ENCODE measurements at regions not wholly inside any gene's neighbourhood (a gene's known extent, or its start where the extent isn't known, plus 50 kb on each side); places are given as distances from the start of the nearest gene placed in this dataset.
"Not testable (repeated sequence)": the region's sequence is repeated elsewhere in the genome, so short reads cannot be mapped to it uniquely, and the experiment has no call there.

DNA sequence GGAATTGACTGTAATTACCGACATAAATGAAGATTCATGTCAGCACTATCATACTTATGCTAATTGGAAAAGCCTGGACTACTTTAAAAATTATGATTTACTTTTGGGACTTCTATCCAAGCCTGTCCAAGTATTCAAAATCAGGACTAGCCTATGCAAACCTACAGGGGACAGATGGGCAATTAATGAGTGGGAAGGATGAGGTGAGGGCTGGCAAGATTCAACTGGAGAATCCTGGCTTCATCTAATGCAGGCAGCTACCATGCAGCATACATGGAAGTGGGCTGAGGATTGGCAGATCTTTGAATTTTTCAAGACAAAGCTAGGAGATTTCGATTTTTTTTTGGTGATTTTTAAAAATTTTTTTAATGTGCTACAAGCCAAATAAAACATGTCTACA lies 532.6 kb downstream of the CSNK1G3 start:
- DNase-seq: no peak

- DNase-seq: peak; percentile 14
These were observed 531.5 kb downstream of the CSNK1G3 start for GRCh38 chr5:124043456-124043855.

DNA sequence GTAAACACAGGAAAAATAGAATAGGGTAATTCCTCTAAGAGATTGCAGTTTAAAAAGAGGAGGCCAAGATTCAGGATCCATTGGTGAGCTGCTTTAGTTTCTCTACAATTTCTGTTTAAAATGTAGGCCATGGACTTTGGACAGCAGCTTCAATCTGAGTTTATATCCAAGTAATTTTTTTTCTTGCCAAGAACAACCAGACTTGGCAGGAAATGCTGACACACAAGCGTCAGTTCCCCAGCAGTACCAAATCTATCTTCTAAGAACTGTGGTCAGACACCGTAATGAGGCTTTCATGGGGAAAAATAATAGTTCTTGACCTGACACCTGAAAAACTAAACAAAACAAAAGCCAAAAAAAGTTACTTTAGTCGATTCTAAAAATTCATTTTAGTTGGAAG lies 528.8 kb downstream of the CSNK1G3 start:
- no peak for DNase-seq

DNA sequence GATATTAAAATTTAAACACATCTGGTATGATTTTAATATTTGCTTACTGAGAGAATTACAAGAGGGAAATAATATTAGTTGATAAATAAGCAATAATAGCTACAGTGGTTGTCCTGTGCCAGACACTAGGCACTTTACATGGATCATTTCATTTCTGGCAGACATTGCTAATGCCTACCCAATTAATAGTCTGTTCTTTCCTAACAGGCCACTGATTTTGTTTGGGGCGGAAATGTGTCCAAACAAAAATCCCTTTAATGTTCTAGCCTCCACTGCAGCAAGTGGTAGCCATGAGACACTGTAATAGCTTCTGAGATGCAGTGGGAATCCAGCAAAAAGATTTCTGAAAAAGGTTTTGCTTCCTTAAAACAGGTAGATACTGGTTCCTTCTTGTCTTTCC lies 527.4 kb downstream of the CSNK1G3 start:
- no peak for DNase-seq

- no peak for DNase-seq
These were observed 524.8 kb downstream of the CSNK1G3 start for GRCh38 chr5:124036786-124037185.

- DNase-seq: no peak
These were observed 523.0 kb downstream of the CSNK1G3 start for GRCh38 chr5:124034963-124035362.

DNA sequence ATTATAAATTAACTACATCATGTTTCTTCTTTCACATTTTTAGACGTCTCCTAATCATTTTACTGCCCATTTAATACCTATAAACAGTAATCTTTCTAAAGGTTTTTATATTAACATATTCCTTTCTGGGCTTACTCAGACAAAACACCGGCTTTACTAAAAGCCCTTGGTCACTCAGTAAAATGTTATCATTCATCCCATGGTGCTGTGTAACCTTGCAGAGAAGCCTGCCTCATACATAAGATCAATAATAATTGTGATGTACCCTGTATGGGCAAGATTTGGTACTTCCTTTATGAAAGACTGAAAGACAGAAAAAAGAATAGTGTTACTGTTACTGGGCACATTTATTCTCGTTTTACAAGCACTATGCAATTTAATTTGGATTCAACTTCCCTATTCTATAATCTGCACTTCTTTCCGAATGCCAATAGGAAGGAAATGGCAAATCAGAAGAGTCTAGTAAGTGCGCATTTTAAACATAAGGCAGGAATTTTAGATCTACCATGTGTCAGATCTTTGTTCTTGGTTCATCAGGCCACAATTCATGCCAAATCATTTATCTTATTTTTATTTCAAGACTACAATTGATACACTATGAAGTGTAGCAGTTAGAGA lies 522.2 kb downstream of the CSNK1G3 start:
- no peak for DNase-seq

DNA sequence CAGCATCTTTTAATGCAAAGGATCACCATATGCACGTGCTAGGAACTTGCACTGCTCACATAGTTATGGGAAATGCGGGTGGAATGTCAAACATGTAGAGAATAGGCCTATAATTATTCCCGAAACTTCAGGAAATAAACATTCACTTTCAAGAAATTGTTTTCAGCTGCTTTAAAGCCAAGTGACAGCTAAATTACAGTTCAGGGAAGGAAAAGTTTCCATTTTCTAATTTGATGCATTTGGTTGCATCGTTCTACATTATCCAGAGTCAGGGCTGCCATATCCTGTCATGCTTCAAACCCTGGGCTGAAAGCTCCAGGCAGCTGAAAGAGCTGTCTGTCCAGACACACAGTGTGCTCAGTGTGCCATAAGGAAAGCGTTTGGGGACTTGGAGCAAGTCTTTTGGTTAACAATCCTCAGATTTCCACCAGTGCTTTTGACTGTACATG lies 518.1 kb downstream of the CSNK1G3 start:
- DNase-seq: no peak

- DNase-seq: no peak
These were observed 515.5 kb downstream of the CSNK1G3 start for GRCh38 chr5:124027441-124027840.

DNA sequence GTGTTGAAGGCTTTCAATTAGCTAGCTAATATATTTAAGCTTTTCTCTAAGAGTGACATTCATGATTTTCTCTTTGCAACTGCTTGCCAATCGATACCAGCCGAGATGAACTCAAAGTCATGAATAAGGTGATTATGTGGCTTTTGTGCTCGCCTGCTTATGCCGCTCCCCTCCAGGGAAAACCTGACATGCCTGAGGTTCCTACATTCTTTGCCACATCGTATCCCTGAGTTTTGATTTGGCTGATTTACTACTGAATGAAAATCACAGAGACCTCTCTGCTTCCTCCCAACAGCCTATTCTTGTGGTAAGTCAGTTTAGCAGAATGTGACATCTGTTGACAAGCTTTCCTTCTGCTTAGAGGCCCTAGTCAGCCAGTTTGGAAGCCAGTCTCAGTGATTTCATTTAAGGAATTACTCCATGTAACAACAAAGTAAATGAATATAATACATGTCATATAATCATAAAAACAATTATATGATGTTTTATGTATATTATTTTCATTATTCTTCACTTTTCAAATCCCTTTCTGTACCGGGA lies 513.4 kb downstream of the CSNK1G3 start:
- no peak for DNase-seq

GRCh38 chr5:124022966-124023365 lies 511.0 kb downstream of the CSNK1G3 start:
- DNase-seq: no peak

- DNase-seq: no peak
These were observed 509.8 kb downstream of the CSNK1G3 start for GRCh38 chr5:124021776-124022175.

DNA sequence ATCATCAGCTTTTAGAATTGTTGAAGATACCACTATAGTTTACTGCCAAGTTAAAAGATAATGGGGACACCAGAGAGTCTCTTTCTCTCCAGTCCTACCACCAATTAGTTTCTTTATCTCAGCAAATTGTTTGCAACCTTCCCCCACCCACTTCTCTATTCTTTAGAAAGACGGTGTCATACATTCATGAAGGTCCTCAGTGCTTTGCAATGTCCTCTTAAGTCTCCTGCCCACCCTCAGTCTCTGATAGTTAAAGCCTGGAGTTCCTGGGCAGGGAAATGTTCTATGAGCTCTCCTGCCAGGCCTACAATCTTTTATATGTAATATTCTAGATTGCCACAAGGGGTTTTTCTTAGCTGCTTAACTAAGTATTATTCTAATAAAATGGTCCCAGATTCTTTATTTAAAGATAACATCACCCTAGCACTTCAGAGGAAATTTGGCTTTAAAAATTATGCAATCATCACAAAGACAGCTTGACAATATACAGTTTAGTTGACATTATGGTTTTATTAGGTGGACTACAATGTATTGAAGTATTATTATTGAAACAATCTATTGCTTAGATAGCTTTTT lies 509.2 kb downstream of the CSNK1G3 start:
- peak; percentile 6 for DNase-seq

GRCh38 chr5:124017321-124017720 lies 505.3 kb downstream of the CSNK1G3 start:
- DNase-seq: not testable (repeated sequence)

GRCh38 chr5:124007675-124008398 lies 495.9 kb downstream of the CSNK1G3 start:
- DNase-seq: peak; percentile 14

DNA sequence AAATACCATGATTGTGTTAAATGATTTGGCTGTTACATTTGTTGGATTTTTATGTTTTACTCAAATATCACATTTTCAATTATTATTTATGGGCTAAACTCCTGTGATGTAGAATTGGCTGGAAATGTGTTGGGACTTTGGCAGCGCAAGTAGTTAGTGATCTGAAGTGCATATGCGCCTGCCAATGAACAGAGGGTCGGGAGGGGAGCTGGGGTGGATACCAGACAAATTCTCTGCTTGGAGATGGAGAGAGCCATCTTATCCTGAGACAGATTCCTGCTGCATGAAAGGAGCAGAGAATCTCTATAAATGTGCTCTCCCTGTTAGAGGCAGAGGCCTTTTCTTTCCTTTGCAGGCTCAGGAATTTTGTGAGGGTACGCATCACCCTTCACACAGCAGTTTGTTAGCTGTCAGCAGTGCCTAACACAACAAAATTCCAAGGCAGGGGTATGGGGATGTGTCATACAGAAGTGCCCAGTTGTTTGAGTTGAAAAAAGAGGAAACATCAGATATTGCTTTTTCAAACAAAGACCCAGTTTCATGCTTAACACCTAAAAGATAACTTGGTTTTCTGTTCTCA lies 489.1 kb downstream of the CSNK1G3 start:
- DNase-seq: no peak

DNA sequence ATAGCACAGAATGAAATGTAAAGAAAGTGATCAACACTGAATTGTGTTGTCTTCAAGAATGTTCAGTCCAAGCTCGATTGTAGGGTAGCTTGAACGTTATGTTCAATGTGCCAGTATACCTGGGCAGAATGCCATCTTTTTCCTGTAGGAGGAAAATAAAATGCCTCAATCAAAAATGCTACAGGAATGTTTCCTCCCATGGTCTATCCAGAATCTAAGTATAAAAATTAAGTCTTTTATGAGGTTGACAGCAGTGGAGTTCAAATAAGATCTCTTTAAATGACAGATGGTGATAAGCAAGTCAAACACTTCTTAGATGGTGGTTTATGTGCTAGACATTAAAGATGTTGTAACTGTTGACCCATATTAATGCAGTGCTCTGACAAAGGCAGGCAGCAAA lies 488.6 kb downstream of the CSNK1G3 start:
- no peak for DNase-seq

GRCh38 chr5:123997462-123998215 lies 485.7 kb downstream of the CSNK1G3 start:
- no peak for DNase-seq

DNA sequence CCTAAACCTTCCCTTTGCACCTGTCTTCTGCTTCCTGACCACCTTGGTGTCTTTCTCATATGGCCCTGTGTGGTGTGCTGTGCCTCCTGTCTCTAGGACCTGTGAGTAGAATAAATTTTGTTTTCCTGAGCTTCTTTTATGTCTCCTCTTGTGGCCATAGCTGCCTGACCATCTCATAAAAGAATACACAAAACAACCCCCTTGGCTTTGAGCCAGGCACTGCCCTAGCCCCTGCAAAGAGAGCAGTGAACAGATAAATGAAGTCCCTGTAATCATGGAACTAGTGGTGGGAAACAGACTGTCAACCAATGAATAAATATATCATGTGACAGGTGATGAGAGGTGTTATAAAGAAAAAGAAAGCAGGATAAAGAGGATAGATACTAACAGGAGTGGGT lies 485.1 kb downstream of the CSNK1G3 start:
- no peak for DNase-seq

DNA sequence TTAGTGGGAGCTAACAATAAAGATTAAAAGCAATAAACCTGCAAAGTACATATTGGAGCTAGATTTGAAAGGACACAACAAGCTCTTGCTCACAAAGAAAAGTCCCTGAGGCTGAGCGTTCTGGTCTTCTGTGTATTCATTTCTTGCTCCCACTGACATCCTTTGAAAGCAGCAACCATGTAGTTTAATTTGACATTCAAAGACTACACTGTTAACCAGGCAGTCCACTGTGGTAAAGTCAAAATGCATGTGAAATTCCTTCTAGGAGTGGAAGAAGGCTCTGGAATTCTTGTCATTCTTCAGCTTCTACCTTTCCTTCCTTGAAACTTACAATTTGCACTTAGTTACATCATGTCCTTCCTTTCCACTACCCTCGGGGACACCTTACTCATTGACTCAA lies 480.7 kb downstream of the CSNK1G3 start:
- no peak for DNase-seq

DNA sequence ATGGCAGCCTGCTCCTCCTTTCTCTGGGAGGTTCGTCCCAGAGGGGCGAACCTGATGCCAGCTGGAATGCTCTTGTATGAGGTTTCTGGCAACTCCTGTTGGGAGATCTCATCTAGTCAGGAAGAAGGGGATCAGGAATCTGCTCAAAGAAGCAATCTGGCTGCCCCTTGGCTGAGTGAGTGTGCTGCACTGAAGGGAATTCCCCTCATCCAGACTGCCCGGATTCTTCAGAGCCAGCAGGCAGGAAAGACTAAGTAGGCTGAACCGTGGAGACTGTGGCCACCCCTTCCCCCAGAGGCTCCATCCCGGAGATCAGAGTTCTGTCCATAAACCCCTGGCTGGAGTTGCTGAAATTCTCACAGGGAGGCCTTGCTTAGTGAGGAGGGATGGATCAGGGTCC lies 476.0 kb downstream of the CSNK1G3 start:
- DNase-seq: no peak

DNA sequence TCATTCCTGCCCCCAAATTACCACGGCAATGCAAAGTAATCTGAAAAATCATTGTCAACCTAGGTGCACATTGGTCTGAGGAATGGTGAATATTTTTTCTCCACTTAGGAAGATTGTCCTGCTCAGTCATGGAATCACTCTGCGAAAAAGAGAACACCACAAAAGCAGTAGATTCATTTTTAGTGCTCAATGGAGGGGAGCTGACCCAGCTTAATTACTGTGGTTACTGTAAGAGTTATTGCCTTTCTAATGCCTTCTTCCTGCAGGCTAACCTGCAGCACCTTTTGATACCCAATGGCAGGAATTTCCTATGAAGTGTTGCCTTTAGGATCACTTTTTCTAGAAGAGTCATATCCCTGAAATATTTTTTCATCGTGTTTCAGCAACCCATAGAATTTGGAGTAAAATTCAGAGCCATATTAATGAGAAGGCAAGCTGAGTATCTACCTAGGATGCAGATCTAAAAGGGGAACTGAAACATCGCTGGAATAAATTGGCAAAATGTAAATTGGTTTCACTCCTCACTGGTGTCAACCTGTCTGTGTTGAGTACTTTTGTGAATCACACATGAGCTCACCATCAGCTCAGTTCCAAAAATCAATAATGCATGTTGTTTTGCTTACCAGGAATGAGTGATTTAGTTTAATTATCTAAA lies 464.5 kb downstream of the CSNK1G3 start:
- DNase-seq: no peak
